B cell (primary cell): ENCODE measurements at regions not wholly inside any gene's neighbourhood (a gene's known extent, or its start where the extent isn't known, plus 50 kb on each side); places are given as distances from the start of the nearest gene placed in this dataset.

Experiments
- EZH2 ChIP-seq: IDR thresholded peaks from 2 replicates; pipeline ENCODE4 v1.6.1; 2012; ENCODE audit warnings: borderline replicate concordance, low read depth, mild to moderate bottlenecking, moderate library complexity, low read length; ENCODE audit not compliant: insufficient read depth, poor library complexity, severe bottlenecking
- TF ChIP-seq, protein P1 (sequence below): fragments of 200-600 bp; IDR thresholded peaks from one replicate; pipeline ENCODE4 v1.8.0; 2022; ENCODE audit warnings: antibody characterized with exemption, mild to moderate bottlenecking

DNA sequence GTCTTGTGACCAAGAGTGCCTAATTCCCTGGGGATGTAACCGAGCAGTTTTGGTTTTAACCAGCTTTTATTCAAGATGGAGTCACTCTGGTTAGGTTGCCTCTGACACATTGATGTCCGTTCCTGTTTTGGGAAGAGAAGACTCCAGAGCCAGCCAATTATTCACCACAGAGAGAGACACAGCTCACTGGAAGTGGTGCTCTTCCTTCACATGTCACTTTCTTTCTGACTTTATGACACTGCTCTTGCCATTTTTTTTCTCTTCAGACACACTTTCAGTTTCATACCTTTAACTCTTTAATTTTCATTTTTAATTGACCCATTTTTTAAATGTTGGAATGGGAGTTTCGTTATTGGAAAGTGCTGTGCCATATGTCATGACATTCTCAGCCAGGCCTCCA is 418.4 kb upstream of the FSTL5 start:
- TF ChIP-seq, protein P1, sequence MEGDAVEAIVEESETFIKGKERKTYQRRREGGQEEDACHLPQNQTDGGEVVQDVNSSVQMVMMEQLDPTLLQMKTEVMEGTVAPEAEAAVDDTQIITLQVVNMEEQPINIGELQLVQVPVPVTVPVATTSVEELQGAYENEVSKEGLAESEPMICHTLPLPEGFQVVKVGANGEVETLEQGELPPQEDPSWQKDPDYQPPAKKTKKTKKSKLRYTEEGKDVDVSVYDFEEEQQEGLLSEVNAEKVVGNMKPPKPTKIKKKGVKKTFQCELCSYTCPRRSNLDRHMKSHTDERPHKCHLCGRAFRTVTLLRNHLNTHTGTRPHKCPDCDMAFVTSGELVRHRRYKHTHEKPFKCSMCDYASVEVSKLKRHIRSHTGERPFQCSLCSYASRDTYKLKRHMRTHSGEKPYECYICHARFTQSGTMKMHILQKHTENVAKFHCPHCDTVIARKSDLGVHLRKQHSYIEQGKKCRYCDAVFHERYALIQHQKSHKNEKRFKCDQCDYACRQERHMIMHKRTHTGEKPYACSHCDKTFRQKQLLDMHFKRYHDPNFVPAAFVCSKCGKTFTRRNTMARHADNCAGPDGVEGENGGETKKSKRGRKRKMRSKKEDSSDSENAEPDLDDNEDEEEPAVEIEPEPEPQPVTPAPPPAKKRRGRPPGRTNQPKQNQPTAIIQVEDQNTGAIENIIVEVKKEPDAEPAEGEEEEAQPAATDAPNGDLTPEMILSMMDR = no peak
- no peak for TF ChIP-seq EZH2
